ENCODE measurements at regions not wholly inside any gene's neighbourhood (a gene's known extent, or its start where the extent isn't known, plus 50 kb on each side); places are given as distances from the start of the nearest gene placed in this dataset.
"Not testable (repeated sequence)": the region's sequence is repeated elsewhere in the genome, so short reads cannot be mapped to it uniquely, and the experiment has no call there.

DNA sequence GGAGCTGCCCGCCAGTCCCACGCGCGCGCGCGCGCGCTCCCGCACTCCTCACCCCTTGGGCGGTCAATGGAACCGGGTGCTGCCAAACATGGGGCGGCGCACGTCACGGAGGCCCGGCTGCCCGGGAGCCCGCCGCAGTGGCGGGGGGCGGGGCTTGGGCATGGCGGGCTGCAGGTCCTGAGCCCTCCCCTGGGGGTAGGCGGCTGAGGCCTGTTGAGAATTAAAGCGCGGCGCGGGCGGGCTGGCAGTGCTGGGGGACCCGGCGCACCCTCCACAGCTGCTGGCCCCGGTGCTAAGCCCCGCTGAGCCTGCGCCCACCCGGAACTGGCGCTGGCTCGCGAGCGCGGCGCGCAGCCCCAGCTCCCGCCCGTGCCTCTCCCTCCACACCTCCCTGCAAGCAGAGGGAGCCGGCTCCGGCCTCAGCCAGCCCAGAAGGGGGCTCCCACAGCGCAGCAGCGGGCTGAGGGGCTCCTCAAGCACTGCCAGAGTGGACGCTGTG lies 634.2 kb downstream of the ANKRD7 start:
- no peak overlapping the region for H3K4me3 ChIP-seq (ENCODE audit: low read depth, low read length)
- no peak for DNase-seq (ENCODE audit: low read depth)
- TF ChIP-seq, protein P1, sequence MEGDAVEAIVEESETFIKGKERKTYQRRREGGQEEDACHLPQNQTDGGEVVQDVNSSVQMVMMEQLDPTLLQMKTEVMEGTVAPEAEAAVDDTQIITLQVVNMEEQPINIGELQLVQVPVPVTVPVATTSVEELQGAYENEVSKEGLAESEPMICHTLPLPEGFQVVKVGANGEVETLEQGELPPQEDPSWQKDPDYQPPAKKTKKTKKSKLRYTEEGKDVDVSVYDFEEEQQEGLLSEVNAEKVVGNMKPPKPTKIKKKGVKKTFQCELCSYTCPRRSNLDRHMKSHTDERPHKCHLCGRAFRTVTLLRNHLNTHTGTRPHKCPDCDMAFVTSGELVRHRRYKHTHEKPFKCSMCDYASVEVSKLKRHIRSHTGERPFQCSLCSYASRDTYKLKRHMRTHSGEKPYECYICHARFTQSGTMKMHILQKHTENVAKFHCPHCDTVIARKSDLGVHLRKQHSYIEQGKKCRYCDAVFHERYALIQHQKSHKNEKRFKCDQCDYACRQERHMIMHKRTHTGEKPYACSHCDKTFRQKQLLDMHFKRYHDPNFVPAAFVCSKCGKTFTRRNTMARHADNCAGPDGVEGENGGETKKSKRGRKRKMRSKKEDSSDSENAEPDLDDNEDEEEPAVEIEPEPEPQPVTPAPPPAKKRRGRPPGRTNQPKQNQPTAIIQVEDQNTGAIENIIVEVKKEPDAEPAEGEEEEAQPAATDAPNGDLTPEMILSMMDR (IDR thresholded peaks at IDR 0.05; ENCODE audit: insufficient read depth, low read length): no peak

- TF ChIP-seq, protein P1 (IDR thresholded peaks at IDR 0.05; ENCODE audit: insufficient read depth, low read length): no peak
- H3K4me3 ChIP-seq (ENCODE audit: low read depth, low read length): no peak overlapping the region
- no peak for DNase-seq (ENCODE audit: low read depth)
Measured at GRCh38 chr7:118861581-118861980, 637.1 kb downstream of the ANKRD7 start.

DNA sequence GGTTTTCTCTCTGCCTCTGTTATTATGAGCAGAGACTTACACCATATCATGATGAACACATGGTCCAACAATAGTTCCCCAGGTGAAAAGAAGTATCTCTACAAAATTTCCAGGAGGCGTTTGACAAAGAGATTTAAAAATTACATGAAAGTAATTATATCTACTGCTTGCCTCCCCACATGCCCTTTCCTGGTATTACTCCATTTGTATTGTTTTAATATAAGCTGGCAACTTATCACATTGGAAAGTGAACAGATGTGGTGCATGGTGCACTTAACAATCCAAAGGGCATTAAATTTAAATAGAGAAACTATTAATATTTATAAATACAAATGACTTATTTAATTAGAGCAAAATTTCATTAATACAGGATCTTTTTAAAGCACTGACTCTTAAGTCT lies 638.2 kb downstream of the ANKRD7 start:
- DNase-seq (ENCODE audit: low read depth): no peak
- H3K4me3 ChIP-seq (ENCODE audit: low read depth, low read length): no peak overlapping the region
- TF ChIP-seq, protein P1 (IDR thresholded peaks at IDR 0.05; ENCODE audit: insufficient read depth, low read length): no peak

DNA sequence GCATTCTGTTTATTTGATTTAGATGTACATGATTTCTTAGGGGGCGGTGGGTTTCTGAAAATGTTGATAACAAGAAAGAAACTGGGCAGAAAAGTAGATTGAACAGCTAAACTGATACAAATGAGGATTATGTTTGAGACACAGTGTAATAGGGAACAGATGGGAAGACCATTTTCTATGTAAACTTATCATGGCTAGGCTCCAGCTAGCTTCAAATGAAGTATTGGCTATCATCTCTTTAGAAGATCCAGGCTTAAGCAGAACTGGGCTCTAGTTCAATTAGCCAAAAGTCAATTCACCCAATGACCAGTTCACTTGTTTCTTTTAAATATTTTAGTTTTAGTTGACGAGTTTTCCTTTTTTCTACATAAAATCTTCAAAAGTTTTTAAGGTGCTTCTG lies 639.5 kb downstream of the ANKRD7 start:
- DNase-seq (ENCODE audit: low read depth): no peak
- H3K4me3 ChIP-seq (ENCODE audit: low read depth, low read length): no peak overlapping the region
- TF ChIP-seq, protein P1 (IDR thresholded peaks at IDR 0.05; ENCODE audit: insufficient read depth, low read length): no peak

- TF ChIP-seq, protein P1 (IDR thresholded peaks at IDR 0.05; ENCODE audit: insufficient read depth, low read length): no peak
- no peak overlapping the region for H3K4me3 ChIP-seq (ENCODE audit: low read depth, low read length)
- no peak for DNase-seq (ENCODE audit: low read depth)
Measured at GRCh38 chr7:118867860-118868259, 643.4 kb downstream of the ANKRD7 start.

DNA sequence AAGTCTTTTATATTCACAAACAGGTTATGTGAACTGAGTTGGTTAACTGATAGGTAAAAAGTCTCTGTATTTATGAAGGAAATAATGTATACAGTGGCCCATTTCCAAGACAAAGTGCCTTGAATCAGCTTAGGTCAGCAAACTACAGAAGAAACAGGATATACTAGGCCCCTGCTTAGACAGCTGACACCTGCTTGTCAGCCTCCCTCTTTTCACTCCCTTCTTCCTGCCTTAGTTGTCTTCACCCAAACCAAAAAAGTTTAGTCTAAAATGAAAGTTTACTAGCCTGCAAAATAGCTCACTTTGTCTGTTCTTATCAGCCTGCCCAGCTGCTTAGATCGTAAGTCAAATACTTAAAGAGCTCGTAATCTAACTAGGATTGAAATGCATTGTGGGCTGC lies 644.6 kb downstream of the ANKRD7 start:
- H3K4me3 ChIP-seq (ENCODE audit: low read depth, low read length); DNase-seq (ENCODE audit: low read depth): not testable (repeated sequence)

GRCh38 chr7:118870187-118870586 lies 645.7 kb downstream of the ANKRD7 start:
- DNase-seq (ENCODE audit: low read depth): no peak

More at GRCh38 chr7:118870187-118870586, 645.7 kb downstream of the ANKRD7 start:
- TF ChIP-seq, protein P1 (IDR thresholded peaks at IDR 0.05; ENCODE audit: insufficient read depth, low read length): no peak
- no peak overlapping the region for H3K4me3 ChIP-seq (ENCODE audit: low read depth, low read length)

Measured in fibroblast of the aortic adventitia (primary cell).